ENCODE measurements at regions not wholly inside any gene's neighbourhood (a gene's known extent, or its start where the extent isn't known, plus 50 kb on each side); places are given as distances from the start of the nearest gene placed in this dataset.

DNA sequence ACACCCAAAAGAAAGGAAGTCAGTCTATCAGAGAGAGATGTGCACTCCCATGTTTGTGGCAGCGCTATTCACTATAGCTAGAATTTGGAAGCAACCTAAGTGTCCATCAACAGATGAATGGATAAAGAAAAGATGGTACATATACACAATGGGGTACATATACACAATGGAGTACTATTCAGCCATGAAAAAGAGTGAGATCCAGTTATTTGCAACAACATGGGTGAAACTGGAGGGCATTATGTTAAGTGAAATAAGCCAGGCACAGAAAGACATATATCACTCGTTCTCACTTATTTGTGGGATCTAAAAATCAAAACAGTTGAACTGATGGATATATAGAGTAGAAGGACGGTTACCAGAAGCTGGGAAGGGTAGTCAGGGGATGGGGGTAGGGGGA, 99.9 kb upstream of the ZNF516 start:
- no peak for DNase-seq

- no peak for DNase-seq
These were observed 98.8 kb upstream of the ZNF516 start for GRCh38 chr18:76593843-76594242.

GRCh38 chr18:76592981-76593381, 97.9 kb upstream of the ZNF516 start:
- DNase-seq: no peak

DNA sequence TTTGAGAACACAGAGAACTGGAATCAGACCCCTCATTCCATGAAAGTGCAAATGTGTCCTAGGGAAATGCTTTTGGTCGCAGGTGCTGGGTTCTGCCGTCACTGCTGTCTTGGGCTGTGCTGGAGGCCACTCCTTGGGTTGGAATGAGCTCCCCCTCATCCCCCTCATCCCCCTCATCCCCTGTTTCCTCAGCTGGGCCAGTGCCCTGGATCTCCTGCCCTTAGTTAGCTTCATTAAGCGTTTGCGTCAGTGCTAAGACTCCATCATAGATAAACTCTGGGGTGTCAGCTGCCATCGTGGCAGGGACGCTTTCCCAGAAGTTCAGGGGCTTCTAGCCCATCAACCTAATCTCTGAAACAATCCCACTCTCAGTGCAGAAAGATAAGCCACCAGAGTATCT, 97.1 kb upstream of the ZNF516 start:
- no peak for DNase-seq

DNA sequence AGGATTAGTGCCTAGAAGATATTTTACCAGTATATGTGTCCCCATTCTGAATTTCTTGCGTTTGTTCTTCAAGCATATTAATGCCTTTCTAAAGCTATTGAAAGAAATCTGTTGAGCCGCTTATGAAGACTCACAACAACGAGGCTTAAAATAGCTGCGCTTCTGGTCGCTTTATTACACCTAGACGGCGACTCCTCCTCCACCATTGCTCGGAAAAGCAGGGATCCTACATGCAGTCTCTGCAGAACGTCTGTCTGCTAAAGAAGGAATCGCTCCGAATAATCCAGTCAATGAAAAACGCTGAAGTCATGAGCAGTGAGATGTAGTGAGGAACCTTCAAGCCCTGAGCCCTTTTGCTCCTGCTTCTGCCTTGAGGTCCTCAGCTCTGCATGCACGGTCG, 94.8 kb upstream of the ZNF516 start:
- no peak for DNase-seq

DNA sequence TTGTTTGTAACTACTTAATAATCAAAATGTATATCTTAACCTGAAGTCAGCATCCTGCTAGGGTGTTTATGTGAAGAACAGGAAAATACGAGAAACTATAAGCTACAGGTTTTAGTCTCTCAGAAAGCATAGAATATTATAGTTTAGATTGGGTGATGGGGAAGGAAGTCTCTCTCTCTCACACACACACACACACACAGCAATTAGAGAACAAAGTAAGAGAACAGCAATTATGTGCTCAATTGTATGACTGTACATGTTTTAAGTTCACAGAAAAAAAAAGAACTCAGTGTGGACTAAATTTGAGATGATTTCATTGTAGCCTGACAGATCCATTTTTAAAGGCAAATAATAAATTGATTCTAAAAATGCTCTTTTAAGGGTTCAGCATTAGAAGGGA, 94.3 kb upstream of the ZNF516 start:
- no peak for DNase-seq

DNA sequence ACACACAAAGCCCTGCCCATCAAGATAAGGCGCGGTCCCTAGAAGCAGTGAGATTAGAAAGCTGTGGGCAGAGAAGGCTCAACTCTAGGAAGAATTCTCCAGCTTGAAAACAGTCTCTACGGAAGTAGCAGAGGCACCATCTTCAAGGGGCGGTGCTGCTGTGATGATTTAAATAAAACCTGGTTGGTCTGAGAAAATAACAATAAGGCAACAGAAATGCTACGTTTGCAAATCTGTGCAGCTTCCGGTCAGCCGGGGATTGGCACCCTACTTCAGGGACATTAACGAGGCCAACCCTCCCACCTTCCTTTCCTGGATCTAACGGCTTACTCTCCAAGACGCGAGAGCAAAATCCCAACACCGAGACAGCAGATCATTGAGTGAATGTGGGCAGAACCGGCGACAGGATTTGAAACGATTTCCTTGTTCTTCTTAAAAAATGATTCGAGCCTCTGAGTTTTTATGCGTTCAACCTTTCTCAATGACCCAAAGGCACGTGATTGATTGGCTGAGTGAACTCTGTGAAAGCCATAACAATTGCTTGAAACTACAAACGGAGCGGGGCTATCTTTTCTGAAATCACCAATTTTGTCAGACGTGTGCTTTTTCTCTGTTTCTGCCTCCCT, 93.7 kb upstream of the ZNF516 start:
- DNase-seq: no peak

DNA sequence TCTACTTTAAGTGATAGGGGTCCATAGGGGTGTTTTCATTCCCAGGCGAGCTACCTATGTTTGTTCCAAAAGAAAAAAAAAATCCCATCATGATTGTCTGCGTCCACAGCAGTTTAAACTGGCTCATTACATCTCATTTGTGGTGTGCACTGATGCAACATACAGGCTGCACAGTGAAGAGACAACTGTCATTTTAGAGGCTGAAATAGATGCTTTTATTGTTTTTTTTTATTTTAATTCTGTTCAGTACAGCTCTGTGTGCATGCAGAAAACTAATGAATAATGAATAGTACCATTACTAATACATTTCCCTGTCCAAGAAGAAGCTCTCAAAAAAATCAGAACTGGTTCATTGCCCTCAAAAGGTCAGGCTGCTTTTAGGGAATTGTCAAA, 92.8 kb upstream of the ZNF516 start:
- no peak for DNase-seq

DNA sequence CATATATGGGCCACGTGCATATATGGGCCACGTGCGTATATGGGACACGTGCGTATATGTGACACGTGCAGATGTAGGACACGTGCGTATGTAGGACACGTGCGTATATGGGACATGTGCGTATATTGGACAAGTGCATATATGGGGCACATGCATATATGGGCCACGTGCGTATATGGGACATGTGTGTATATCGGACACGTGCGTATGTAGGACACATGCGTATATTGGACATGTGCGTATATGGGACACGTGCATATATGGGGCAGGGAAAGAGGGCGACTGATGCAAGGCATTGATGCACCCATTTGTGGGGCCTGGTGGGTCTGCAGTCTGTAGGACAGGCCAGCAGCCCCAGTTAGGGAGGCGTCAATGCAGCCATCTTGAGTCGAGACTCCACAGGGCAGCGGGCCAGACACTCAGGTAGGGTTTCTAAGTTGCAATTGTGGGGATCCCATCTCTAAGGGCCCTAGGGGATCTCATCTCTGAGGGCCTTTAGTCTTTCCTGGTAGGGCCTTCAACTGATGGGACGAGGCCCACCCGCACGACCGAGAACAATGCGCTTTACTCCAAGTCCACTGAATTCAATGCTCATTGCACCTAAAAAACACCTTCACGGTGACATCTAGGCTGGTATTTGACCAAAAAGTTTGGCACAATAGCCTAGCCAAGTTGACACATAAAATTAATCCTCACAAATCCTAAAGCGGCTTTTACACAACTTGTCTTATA, 92.3 kb upstream of the ZNF516 start:
- no peak for DNase-seq

DNA sequence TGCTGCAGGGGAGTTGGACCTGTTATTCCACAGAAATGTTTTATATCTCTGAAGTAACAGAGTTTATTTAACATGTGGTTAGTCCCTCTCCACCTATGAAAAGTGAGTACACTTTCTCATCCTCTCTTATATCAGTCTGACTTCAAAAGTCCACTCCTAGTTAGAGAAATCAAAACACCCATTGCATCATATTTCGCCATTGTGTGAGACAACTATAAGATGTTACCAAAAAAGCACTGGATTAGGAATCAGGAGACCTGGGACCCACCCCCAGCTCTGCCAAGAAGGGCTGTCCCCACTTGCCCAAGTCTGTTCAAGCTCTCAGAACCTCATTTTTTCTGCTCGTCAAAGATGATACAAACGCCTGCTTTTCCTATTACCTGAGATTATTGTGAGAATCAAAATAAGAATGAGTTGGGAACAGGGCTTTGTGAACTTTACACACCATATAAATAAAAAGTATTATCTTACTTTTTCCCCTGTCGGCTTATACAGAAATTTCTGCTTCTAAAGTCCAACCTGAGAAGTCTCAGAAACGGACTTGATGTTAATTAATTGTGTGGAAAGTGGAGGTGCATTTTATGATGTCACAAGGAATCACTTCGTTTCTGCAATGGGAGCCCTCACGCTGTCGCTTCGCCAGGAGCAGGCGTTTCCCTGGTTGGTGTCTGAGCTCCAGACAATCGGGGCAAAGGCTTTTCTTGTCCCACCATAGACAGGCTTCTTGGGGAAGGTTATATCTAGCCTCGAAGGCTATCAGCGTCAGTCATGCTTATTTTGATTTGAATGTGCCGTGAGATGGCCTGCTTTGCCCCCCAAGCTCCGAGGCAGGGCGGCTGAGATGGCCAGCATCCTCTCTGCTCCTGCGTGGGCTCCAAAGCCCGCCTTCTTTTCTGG, 89.6 kb upstream of the ZNF516 start:
- no peak for DNase-seq

GRCh38 chr18:76581261-76581660, 86.2 kb upstream of the ZNF516 start:
- DNase-seq: no peak

DNA sequence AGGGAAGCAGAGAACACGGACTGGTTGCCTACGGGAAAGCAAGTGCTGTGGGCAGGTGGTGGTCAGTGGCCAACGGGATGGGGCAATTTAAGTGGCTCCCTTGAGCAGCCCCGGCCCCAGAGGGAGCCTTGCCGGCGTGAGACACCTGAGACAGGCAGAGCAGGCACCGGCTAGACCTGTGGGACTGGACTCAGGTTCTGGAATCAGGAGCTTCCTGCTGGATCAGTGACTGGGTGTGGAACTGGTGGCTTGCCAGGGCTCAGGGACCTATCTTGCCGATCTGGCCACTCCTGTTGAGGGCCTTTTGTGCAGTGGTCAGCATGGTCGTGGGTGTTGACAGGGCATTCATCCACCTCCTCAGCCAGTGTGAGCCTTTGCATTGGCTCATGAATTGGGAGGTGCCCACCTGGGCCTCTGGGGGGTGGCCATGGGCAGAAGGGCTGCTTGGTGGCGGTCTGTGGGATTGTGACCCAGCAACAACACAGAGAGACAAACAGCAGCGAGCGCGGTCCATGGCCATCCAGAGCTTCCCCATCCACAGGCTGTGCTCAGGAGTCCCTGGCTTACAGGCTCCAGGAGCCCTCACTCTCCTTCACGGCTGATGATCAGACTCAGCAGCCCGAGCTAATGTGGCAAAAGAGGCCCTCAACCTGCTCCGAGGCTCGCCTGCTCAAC, 85.4 kb upstream of the ZNF516 start:
- DNase-seq: no peak

- no peak for DNase-seq
These were observed 84.3 kb upstream of the ZNF516 start for GRCh38 chr18:76579301-76579695.

DNA sequence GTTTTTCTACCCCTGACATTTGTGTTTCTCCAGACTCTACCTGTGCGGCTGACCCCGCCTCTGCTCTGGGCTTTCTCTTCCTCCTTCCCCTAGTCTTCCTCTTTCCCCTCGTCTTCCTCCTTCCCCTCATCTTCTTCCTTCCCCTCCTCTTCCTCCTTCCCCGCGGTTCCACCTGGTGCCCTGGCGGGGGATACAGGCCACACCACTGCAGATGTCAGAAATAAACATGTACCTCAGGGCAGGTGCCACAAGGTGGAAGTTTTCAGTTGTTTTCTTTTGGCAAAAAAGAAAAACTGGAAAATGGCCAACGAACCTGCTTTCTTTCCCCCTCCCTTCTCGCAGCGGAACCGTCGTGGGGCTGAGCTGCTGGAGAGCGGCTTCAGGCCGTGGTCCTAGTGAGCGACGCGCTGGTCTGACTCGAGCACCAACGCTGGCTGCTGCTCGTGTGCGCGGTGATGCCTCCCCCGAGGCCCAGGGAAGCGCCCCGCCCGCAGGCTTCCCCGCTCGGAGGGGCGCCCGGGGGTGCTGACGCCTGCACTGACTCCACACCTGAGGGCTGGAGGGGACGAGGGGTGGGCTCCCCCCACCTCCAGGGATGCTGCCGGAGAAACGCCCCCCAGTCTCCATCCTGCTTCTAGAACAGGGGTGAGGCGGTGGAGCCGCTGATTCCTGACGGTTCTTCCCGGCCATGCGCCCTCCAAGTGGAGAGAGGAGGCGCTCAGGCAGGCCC, 83.7 kb upstream of the ZNF516 start:
- no peak for DNase-seq

DNA sequence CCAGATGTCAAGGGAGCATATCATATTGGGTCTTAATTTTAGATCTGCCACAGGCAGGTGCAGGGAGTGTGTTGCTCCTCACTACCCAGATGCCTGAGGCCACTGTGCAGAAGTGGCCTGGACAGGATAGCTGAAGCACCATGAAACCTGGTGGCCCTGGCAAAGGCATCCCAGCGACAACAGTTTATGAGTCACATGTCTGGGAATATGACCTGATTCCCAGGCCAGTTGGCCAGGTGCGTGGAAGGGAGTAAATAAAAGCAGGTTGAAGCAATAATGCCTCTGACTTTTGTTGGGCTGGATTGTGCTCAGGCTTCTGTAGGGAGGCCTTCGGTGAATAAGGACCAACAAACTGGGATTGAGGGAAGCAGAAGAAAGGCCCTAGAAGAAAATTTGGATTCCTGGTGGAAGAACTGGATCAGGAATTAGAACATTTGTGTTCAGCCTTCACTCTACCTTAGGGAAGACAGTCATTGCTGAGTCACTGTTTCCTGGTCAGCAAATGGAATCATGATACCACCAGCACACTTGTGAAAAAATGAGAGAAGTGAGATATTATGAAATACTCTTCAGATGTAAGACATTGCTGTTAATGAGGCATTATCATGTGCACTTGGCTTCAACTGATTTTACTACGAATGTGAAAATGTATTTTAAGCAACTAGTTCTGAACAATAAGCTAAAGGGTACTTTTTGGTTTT, 78.4 kb upstream of the ZNF516 start:
- no peak for DNase-seq

DNA sequence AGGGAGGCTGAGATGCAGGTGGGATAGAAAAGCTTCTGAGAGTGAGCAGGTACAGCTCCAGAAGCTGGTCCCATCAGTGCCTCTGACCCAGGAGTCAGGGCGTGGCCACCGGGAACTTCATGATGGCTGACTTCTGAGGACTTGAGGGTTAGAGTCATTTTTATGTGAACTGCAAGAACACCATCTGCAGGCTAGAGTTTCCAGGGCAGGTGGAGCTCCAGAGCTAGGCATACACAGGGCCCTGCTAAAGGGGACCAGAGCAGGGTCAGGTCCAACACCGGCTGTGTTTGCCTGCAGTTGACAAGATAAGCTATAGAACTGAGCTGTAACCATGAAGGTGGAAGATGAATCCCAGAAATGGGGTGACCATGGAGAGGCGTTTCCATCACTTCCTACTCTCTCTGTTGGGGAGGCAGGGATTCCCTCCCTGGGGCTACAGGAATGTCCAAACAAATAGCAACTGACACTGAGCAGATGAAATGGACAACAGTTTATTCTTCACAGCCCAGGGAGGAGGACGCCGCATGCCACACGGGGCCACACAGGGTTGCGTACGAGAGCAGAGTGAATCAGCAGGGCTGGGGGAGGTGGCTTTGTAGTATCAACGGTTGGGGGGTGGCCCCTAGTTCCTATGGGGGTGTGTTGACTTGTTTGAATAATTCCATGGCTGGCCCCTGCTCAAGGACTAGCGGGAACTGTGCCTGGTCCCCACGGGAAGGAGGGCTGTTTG, 77.6 kb upstream of the ZNF516 start:
- DNase-seq: no peak

DNA sequence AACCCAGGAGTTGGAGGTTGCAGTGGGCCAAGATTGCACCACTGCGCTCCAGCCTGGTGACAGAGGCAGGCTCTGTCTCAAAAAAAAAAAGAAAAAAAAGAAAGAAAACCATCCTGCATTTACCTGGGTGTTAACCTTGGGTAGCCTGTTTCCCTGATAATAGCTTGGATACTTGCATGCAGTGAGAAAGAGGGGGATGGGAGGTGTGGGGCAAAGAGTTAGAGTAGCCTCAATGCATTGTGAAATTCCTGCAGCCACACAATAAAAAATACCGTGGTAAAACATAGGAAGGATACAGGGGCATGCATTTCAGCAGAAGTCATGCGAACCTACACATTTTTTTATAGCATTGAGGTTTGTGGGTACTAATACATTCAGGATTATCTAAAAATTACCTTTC, 76.6 kb upstream of the ZNF516 start:
- no peak for DNase-seq

GRCh38 chr18:76570856-76571255, 75.8 kb upstream of the ZNF516 start:
- no peak for DNase-seq

GRCh38 chr18:76569644-76570419, 74.8 kb upstream of the ZNF516 start:
- DNase-seq: no peak

- no peak for DNase-seq
These were observed 73.7 kb upstream of the ZNF516 start for GRCh38 chr18:76568731-76569130.
